ENCODE measurements at regions not wholly inside any gene's neighbourhood (a gene's known extent, or its start where the extent isn't known, plus 50 kb on each side); places are given as distances from the start of the nearest gene placed in this dataset.
"Not testable (repeated sequence)": the region's sequence is repeated elsewhere in the genome, so short reads cannot be mapped to it uniquely, and the experiment has no call there.

DNA sequence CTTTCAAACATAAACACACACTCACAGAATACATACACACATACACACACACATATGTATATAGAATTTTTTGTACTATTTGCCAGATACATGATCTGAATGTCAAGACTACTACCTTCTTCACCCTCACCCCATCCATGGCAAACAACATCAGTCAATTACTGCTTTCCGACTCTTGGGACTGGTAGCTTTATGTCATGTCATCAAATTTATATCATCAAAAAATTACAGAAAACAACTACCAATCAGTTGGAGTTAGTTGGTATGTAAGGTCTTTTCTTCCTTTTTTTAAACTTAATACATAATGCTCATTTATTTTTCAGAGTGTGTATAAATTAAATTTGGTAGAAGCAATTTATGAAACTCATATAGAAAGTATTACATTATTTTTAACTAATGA lies 305.7 kb upstream of the MDFIC2 start:
- Histone ChIP-seq H3K27me3 (ENCODE audit: control insufficient read depth, low read length) (0 out of 2 replicates have a peak, but pooled peaks cover 2% of the 10 kb centered on the region), H3K36me3 (ENCODE audit: control insufficient read depth, low read length) (no peaks in the 10 kb centered on the region)
- TF ChIP-seq, protein P1, sequence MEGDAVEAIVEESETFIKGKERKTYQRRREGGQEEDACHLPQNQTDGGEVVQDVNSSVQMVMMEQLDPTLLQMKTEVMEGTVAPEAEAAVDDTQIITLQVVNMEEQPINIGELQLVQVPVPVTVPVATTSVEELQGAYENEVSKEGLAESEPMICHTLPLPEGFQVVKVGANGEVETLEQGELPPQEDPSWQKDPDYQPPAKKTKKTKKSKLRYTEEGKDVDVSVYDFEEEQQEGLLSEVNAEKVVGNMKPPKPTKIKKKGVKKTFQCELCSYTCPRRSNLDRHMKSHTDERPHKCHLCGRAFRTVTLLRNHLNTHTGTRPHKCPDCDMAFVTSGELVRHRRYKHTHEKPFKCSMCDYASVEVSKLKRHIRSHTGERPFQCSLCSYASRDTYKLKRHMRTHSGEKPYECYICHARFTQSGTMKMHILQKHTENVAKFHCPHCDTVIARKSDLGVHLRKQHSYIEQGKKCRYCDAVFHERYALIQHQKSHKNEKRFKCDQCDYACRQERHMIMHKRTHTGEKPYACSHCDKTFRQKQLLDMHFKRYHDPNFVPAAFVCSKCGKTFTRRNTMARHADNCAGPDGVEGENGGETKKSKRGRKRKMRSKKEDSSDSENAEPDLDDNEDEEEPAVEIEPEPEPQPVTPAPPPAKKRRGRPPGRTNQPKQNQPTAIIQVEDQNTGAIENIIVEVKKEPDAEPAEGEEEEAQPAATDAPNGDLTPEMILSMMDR (IDR thresholded peaks at IDR 0.05; ENCODE audit: low read depth, low read length, poor library complexity, severe bottlenecking), result no peak
- TF ChIP-seq EZH2phosphoT487 (IDR thresholded peaks at IDR 0.05; ENCODE audit: borderline replicate concordance, low read length), result no peak

DNA sequence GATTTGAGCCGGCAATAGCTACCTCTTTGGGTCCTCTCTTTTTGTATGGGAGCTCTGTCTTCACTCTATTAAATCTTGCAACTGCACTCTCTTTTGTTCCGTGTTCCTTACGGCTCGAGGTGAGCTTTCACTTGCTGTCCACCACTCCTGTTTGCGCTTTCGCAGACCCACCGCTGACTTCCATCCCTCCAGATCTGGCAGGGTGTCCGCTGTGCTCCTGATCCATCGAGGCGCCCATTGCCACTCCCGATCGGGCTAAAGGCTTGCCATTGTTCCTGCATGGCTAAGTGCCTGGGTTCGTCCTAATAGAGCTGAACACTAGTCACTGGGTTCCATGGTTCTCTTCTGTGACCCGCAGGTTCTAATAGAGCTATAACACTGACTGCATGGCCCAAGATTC lies 304.9 kb upstream of the MDFIC2 start:
- not testable (repeated sequence) for H3K36me3 ChIP-seq (ENCODE audit: control insufficient read depth, low read length); H3K79me2 ChIP-seq (ENCODE audit: control insufficient read depth, low read length); H3K9me2 ChIP-seq (replicated peaks; ENCODE audit: control insufficient read depth, low read length); H3K27ac ChIP-seq (ENCODE audit: low read depth, low read length); H3K4me3 ChIP-seq (ENCODE audit: low read length); H3K9me3 ChIP-seq (ENCODE audit: control insufficient read depth, insufficient read depth, low read length); H3F3A ChIP-seq (ENCODE audit: control insufficient read depth, insufficient read depth); H3K4me1 ChIP-seq (ENCODE audit: control insufficient read depth, low read length); H3K27me3 ChIP-seq (ENCODE audit: control insufficient read depth, low read length); H4K20me1 ChIP-seq (ENCODE audit: control insufficient read depth, insufficient read depth, low read depth, low read length); H3K4me2 ChIP-seq (ENCODE audit: low read length)

More for the DNA sequence above, 305.7 kb upstream of the MDFIC2 start:
- H3K4me2 ChIP-seq (ENCODE audit: low read length), result no peak overlapping the region
- H3K9me2 ChIP-seq (replicated peaks; ENCODE audit: control insufficient read depth, low read length), result no peaks in the 10 kb centered on the region
- H3F3A ChIP-seq (ENCODE audit: control insufficient read depth, insufficient read depth), result no peaks in the 10 kb centered on the region
- no peak overlapping the region for H3K4me3 ChIP-seq (ENCODE audit: low read length)
- no peaks in the 10 kb centered on the region for H3K79me2 ChIP-seq (ENCODE audit: control insufficient read depth, low read length)
- no peaks in the 10 kb centered on the region for H3K4me1 ChIP-seq (ENCODE audit: control insufficient read depth, low read length)
- no peaks in the 10 kb centered on the region for H3K9me3 ChIP-seq (ENCODE audit: control insufficient read depth, insufficient read depth, low read length)
- H4K20me1 ChIP-seq (ENCODE audit: control insufficient read depth, insufficient read depth, low read depth, low read length), result no peaks in the 10 kb centered on the region
- no peak overlapping the region for H3K27ac ChIP-seq (ENCODE audit: low read depth, low read length)

DNA sequence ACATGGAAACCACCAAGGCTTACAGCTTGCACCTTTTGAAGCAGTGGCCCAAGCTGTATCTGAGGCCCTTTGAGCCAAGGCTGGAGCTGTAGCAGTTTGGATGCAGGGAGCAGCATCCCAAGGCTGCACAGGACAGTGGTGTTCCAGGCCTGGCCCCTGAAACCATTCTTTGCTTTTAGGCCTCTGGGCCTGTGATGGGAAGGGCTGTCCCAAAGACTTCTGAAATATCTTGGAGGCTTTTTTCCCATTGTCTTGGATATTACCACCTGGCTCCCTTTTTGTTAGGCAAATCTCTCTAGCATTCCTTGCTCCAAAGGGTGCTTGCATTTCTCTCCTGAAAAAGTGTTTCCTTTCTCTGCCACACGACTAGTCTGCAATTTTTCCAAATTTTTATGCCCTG lies 302.8 kb upstream of the MDFIC2 start:
- H3K27ac ChIP-seq (ENCODE audit: low read depth, low read length), result no peak overlapping the region

DNA sequence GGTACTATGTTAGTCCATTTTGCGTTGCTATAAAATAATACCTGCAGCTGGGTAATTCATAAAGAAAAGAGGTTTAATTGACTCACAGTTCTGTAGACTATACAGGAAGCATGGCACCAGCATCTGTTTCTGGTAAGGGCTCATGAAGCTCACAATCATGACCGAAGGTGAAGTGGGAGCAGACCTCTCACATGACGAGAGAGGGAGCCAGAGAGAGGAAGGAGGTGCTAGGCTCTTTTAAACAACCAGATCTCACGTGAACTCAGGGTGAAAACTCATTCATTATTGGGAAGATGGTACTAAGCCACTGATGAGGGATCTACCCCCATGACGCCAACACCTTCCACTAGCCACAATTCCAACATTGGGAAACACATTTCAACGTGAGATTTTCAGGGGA lies 301.7 kb upstream of the MDFIC2 start:
- Histone ChIP-seq H4K20me1 (ENCODE audit: control insufficient read depth, insufficient read depth, low read depth, low read length) (no peaks in the 10 kb centered on the region), H3K27me3 (ENCODE audit: control insufficient read depth, low read length) (no peaks in the 10 kb centered on the region), H3K79me2 (ENCODE audit: control insufficient read depth, low read length) (no peaks in the 10 kb centered on the region), H3K9me3 (ENCODE audit: control insufficient read depth, insufficient read depth, low read length) (no peaks in the 10 kb centered on the region), H3F3A (ENCODE audit: control insufficient read depth, insufficient read depth) (no peaks in the 10 kb centered on the region), H3K9me2 (replicated peaks; ENCODE audit: control insufficient read depth, low read length) (no peaks in the 10 kb centered on the region), H3K36me3 (ENCODE audit: control insufficient read depth, low read length) (no peaks in the 10 kb centered on the region), H3K4me3 (ENCODE audit: low read length) (no peak overlapping the region), H3K4me2 (ENCODE audit: low read length) (no peak overlapping the region), H3K27ac (ENCODE audit: low read depth, low read length) (no peak overlapping the region), H3K4me1 (ENCODE audit: control insufficient read depth, low read length) (no peaks in the 10 kb centered on the region)
- TF ChIP-seq EZH2phosphoT487 (IDR thresholded peaks at IDR 0.05; ENCODE audit: borderline replicate concordance, low read length), result no peak
- TF ChIP-seq, protein P1 (IDR thresholded peaks at IDR 0.05; ENCODE audit: low read depth, low read length, poor library complexity, severe bottlenecking), result no peak

More for the DNA sequence above, 302.8 kb upstream of the MDFIC2 start:
- no peaks in the 10 kb centered on the region for H4K20me1 ChIP-seq (ENCODE audit: control insufficient read depth, insufficient read depth, low read depth, low read length)
- no peaks in the 10 kb centered on the region for H3K4me1 ChIP-seq (ENCODE audit: control insufficient read depth, low read length)
- H3K79me2 ChIP-seq (ENCODE audit: control insufficient read depth, low read length), result no peaks in the 10 kb centered on the region
- no peaks in the 10 kb centered on the region for H3K9me2 ChIP-seq (replicated peaks; ENCODE audit: control insufficient read depth, low read length)
- H3K4me3 ChIP-seq (ENCODE audit: low read length), result no peak overlapping the region
- no peak for TF ChIP-seq EZH2phosphoT487 (IDR thresholded peaks at IDR 0.05; ENCODE audit: borderline replicate concordance, low read length)
- TF ChIP-seq, protein P1 (IDR thresholded peaks at IDR 0.05; ENCODE audit: low read depth, low read length, poor library complexity, severe bottlenecking), result no peak
- H3K36me3 ChIP-seq (ENCODE audit: control insufficient read depth, low read length), result no peaks in the 10 kb centered on the region
- no peak overlapping the region for H3K4me2 ChIP-seq (ENCODE audit: low read length)
- no peaks in the 10 kb centered on the region for H3K9me3 ChIP-seq (ENCODE audit: control insufficient read depth, insufficient read depth, low read length)
- H3K27me3 ChIP-seq (ENCODE audit: control insufficient read depth, low read length), result no peaks in the 10 kb centered on the region
- H3F3A ChIP-seq (ENCODE audit: control insufficient read depth, insufficient read depth), result no peaks in the 10 kb centered on the region

All from DOHH2 (cell line).